K562 (cell line): ENCODE measurements at regions not wholly inside any gene's neighbourhood (a gene's known extent, or its start where the extent isn't known, plus 50 kb on each side); places are given as distances from the start of the nearest gene placed in this dataset.

Experiments
- ATAC-seq: fragments of 200-7000 bp; cut with Tn5 transposase; 3 replicates; pipeline ENCODE4 v1.9.1; 2020; ENCODE audit warnings: moderate library complexity
- BruUV-seq: library from RNA; stranded (reverse); fragments of 400-500 nt; replicated peaks from 2 replicates; lab custom pipeline; 2021; lab: Mats Ljungman, UMichigan
- CTCF ChIA-PET: fragments of 300-600 bp; formaldehyde crosslinking; extraction: SDS; loops from one replicate; lab custom pipeline; 2021; ENCODE audit warnings: low intra/inter-chr PET ratio; lab: Yijun Ruan, JAX
- POLR2A ChIA-PET: fragments of 300-600, 350-650 bp; sonication (Branson Sonifier 250); formaldehyde crosslinking; extraction: SDS; loops from one replicate; lab custom pipeline; 2021; ENCODE audit warnings: antibody characterized with exemption, inconsistent platforms; lab: Yijun Ruan, JAX
- DNase-seq, 4 experiments: peaks; one replicate each; pipeline versions ENCODE4 v3.0.0 to v3.0.0-alpha.2; 2011 to 2018; ENCODE audit warnings: low spot score in 3 of 4, mixed read lengths in 3 of 4; ENCODE audit errors: extremely low read depth in 1 of 4
- FAIRE-seq: peaks from 2 replicates; lab custom pipeline; 2011; peaks lifted over from hg19 to GRCh38; lab: Jason Lieb, UNC
- H2AFZ ChIP-seq: 2 replicates; pipeline ENCODE4 v1.6.0; 2011; ENCODE audit warnings: low read depth, low read length, control low read depth, inconsistent platforms
- H3K27ac ChIP-seq: fragments of 200-600 bp; 3 replicates; pipeline ENCODE4 v1.8.0; 2011; ENCODE audit warnings: low read depth, mild to moderate bottlenecking, control low read depth, inconsistent platforms, low read length, moderate library complexity, mixed read lengths; ENCODE audit errors: extremely low read depth
- H3K27me3 ChIP-seq, 2 experiments: fragments of 300-600 bp in 1 of 2; 2 replicates in 1 of 2; 3 replicates in 1 of 2; pipeline versions ENCODE4 v1.6.0 to v1.8.0; 2011; ENCODE audit warnings: inconsistent platforms in 2 of 2, low read length in 2 of 2, mild to moderate bottlenecking in 1 of 2, mixed read lengths in 1 of 2, moderate library complexity in 1 of 2; ENCODE audit not compliant: control insufficient read depth in 2 of 2, insufficient read depth in 2 of 2
- H3K36me3 ChIP-seq: fragments of 300-600 bp; 3 replicates; pipeline ENCODE4 v1.8.0; 2011; ENCODE audit warnings: mild to moderate bottlenecking, low read length, inconsistent platforms; ENCODE audit not compliant: control insufficient read depth, insufficient read depth
- H3K4me1 ChIP-seq, 2 experiments: fragments of 200-600 bp in 1 of 2; replicated peaks in 1 of 2; 2 replicates in 1 of 2; 3 replicates in 1 of 2; pipeline versions ENCODE4 v1.5.1 to v1.8.0; 2011; ENCODE audit warnings: inconsistent platforms in 2 of 2, low read length in 2 of 2, mild to moderate bottlenecking in 1 of 2, mixed read lengths in 1 of 2, moderate library complexity in 1 of 2; ENCODE audit not compliant: control insufficient read depth in 2 of 2, insufficient read depth in 2 of 2
- H3K4me2 ChIP-seq: 2 replicates; pipeline ENCODE4 v1.6.1; 2011; ENCODE audit warnings: low read length, control low read depth, inconsistent platforms, mixed read lengths; ENCODE audit not compliant: insufficient read depth
- H3K4me3 ChIP-seq: fragments of 200-600 bp; sonication (generic), shearing (Covaris generic); 2 replicates; pipeline ENCODE4 v1.5.1; 2016; ENCODE audit warnings: control low read depth, inconsistent platforms
- H3K79me2 ChIP-seq: fragments of 200-600 bp; 3 replicates; pipeline ENCODE4 v1.8.0; 2011; ENCODE audit warnings: low read length, inconsistent platforms; ENCODE audit not compliant: control insufficient read depth, insufficient read depth
- H3K9ac ChIP-seq, 2 experiments: 2 replicates each; pipeline versions ENCODE4 v1.6.0 to v1.6.1; 2011; ENCODE audit warnings: low read depth in 2 of 2, low read length in 2 of 2, control low read depth in 1 of 2, inconsistent platforms in 1 of 2, mild to moderate bottlenecking in 1 of 2, mixed read lengths in 1 of 2; ENCODE audit not compliant: insufficient read depth in 1 of 2
- H3K9me1 ChIP-seq: one replicate; pipeline ENCODE4 v1.6.0; 2011; ENCODE audit warnings: inconsistent platforms, mild to moderate bottlenecking, low read length, moderate library complexity; ENCODE audit not compliant: control insufficient read depth, insufficient read depth
- H3K9me3 ChIP-seq: replicated peaks from 2 replicates; pipeline ENCODE4 v1.5.1; 2011; ENCODE audit warnings: low read depth, low read length, inconsistent platforms; ENCODE audit not compliant: control insufficient read depth, insufficient read depth
- H4K20me1 ChIP-seq: replicated peaks from 2 replicates; pipeline ENCODE4 v1.6.1; 2011; ENCODE audit warnings: low read length, inconsistent platforms, mixed read lengths; ENCODE audit not compliant: control insufficient read depth, insufficient read depth
- ARID2 ChIP-seq: fragments of 450-650 bp; IDR thresholded peaks from 2 replicates; pipeline ENCODE4 v1.6.1; 2017; ENCODE audit warnings: antibody characterized with exemption, mild to moderate bottlenecking
- BRF1 ChIP-seq: IDR thresholded peaks from 3 replicates; pipeline ENCODE4 v1.6.1; 2011; ENCODE audit warnings: borderline replicate concordance, mild to moderate bottlenecking; ENCODE audit not compliant: insufficient read length; ENCODE audit errors: extremely low read depth
- FOXA1 ChIP-seq: fragments of 450-650 bp; IDR thresholded peaks from 2 replicates; pipeline ENCODE4 v1.6.1; 2016; ENCODE audit warnings: mild to moderate bottlenecking, borderline replicate concordance
- L3MBTL2 ChIP-seq: fragments of 450-650 bp; IDR thresholded peaks from 2 replicates; pipeline ENCODE4 v1.6.1; 2016; ENCODE audit warnings: mild to moderate bottlenecking, moderate library complexity
- RAD21 ChIP-seq, 2 experiments: fragments of 250-450 bp in 1 of 2; fragments of 450-650 bp in 1 of 2; sonication (Bioruptor Pico) in 1 of 2; formaldehyde crosslinking in 1 of 2; IDR thresholded peaks in 1 of 2; conservative IDR thresholded peaks in 1 of 2; 2 replicates each; pipeline versions ENCODE4 v1.4.0 to v1.8.0; 2020 to 2022; ENCODE audit warnings: mild to moderate bottlenecking in 2 of 2, moderate library complexity in 1 of 2
- WGBS: fragments of 100-300 bp; shearing (Covaris generic); methylation state at CpG from one replicate; pipeline ENCODE4 v1.1.6; 2016; ENCODE audit warnings: low coverage, mixed read lengths; ENCODE audit not compliant: insufficient coverage; ENCODE audit errors: missing lambda C conversion rate; 5-methylcytosine and 5-hydroxymethylcytosine counted together
- in situ Hi-C: fragments of 300-500 bp; cut with MboI; formaldehyde crosslinking; loops from 4 replicates; pipeline ENCODE4 v1.15.0; 2018; ENCODE audit warnings: inconsistent platforms, mixed read lengths
- intact Hi-C: fragments of 100-400 bp; cut with micrococcal nuclease; formaldehyde crosslinking; loops from 2 replicates; pipeline ENCODE4 v1.14.2; 2022
- TF ChIP-seq, protein P1 (sequence below), 3 experiments: IDR thresholded peaks in 2 of 3; conservative IDR thresholded peaks in 1 of 3; 2 replicates each; pipeline ENCODE4 v1.5.1; 2011 to 2012; ENCODE audit warnings: low read length in 3 of 3, mild to moderate bottlenecking in 3 of 3, control low read depth in 2 of 3, improper control_type of control experiment in 1 of 3, inconsistent platforms in 1 of 3, low read depth in 1 of 3, mixed read lengths in 1 of 3, moderate library complexity in 1 of 3; ENCODE audit not compliant: insufficient read depth in 2 of 3
- TF ChIP-seq, protein P2 (sequence below): fragments of 450-650 bp; formaldehyde crosslinking; IDR thresholded peaks from 2 replicates; pipeline ENCODE4 v1.4.0; 2020; ENCODE audit warnings: mild to moderate bottlenecking, moderate library complexity

GRCh38 chr6:110039981-110040383 is 61.9 kb downstream of the GPR6 start:
- ATAC-seq (peak; percentile 63), DNase-seq (peak in 1 of 4 experiments; percentile 10), FAIRE-seq (no peak)
- H2AFZ ChIP-seq: peak overlapping the region; percentile 61
- no peak overlapping the region for H3K4me3 ChIP-seq
- no peaks in the 10 kb centered on the region for H3K79me2 ChIP-seq
- intact Hi-C loops (loop anchor here (1.0 to 10.0 kb wide), 5 partner anchors 145 to 513 kb away; no protein-coding TSS in a partner anchor), in situ Hi-C loops (loop anchor here (10.0 to 25.0 kb wide), 2 partner anchors 355 to 503 kb away; no protein-coding TSS in a partner anchor)
- ChIA-PET POLR2A (interaction anchor here (0.8 to 1.2 kb wide), 3 partner anchors 11 to 280 kb away, joined by 3 to 4 read pairs (median 3); no protein-coding TSS in a partner anchor), CTCF (interaction anchor here (0.9 to 4.8 kb wide), 5 partner anchors 14 to 350 kb away, joined by 3 to 71 read pairs (median 4); no protein-coding TSS in a partner anchor)
- no peaks in the 10 kb centered on the region for H4K20me1 ChIP-seq
- H3K9me3 ChIP-seq: no peaks in the 10 kb centered on the region
- no peak overlapping the region; the same call in 1 of the 2 replicates for H3K4me2 ChIP-seq
- H3K36me3 ChIP-seq: no peaks in the 10 kb centered on the region
- no peak for TF ChIP-seq L3MBTL2
- no peak for TF ChIP-seq FOXA1
- TF ChIP-seq, protein P1, sequence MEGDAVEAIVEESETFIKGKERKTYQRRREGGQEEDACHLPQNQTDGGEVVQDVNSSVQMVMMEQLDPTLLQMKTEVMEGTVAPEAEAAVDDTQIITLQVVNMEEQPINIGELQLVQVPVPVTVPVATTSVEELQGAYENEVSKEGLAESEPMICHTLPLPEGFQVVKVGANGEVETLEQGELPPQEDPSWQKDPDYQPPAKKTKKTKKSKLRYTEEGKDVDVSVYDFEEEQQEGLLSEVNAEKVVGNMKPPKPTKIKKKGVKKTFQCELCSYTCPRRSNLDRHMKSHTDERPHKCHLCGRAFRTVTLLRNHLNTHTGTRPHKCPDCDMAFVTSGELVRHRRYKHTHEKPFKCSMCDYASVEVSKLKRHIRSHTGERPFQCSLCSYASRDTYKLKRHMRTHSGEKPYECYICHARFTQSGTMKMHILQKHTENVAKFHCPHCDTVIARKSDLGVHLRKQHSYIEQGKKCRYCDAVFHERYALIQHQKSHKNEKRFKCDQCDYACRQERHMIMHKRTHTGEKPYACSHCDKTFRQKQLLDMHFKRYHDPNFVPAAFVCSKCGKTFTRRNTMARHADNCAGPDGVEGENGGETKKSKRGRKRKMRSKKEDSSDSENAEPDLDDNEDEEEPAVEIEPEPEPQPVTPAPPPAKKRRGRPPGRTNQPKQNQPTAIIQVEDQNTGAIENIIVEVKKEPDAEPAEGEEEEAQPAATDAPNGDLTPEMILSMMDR (IDR thresholded peaks at IDR 0.05 in 2 of 3, conservative IDR thresholded peaks at IDR 0.05 in 1 of 3; ENCODE audit: insufficient read depth in 2 of 3, low read depth in 1 of 3, low read length in 3 of 3): peak in 2 of 3 experiments; percentile 37 to 47; a peak in 2 of 6 replicates
- no peak for TF ChIP-seq BRF1
- TF ChIP-seq RAD21 (CRISPR knock-in tag; conservative IDR thresholded peaks at IDR 0.05 in 1 of 2, IDR thresholded peaks at IDR 0.05 in 1 of 2): peak; percentile 50 to 60
- TF ChIP-seq ARID2: no peak
- TF ChIP-seq, protein P2, sequence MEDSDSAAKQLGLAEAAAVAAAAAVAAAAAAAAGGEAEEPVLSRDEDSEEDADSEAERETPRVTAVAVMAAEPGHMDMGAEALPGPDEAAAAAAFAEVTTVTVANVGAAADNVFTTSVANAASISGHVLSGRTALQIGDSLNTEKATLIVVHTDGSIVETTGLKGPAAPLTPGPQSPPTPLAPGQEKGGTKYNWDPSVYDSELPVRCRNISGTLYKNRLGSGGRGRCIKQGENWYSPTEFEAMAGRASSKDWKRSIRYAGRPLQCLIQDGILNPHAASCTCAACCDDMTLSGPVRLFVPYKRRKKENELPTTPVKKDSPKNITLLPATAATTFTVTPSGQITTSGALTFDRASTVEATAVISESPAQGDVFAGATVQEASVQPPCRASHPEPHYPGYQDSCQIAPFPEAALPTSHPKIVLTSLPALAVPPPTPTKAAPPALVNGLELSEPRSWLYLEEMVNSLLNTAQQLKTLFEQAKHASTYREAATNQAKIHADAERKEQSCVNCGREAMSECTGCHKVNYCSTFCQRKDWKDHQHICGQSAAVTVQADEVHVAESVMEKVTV (CRISPR knock-in tag): peak; percentile 26; the same call in 1 of the 2 replicates
- H3K27ac ChIP-seq: no peak overlapping the region
- H3K9me1 ChIP-seq: no peaks in the 10 kb centered on the region
- H3K4me1 ChIP-seq: no peaks in the 10 kb centered on the region
- H3K9ac ChIP-seq: no peak overlapping the region
- WGBS: 18% methylated on average over 13 of the region's 15 CpGs
- BruUV-seq: no TSS peak
- peaks cover 4 to 21% of the 10 kb centered on the region in 2 experiments; a peak in 3 of 5 replicates for H3K27me3 ChIP-seq
